Endodermal cell (in vitro differentiated cells): ENCODE measurements at regions not wholly inside any gene's neighbourhood (a gene's known extent, or its start where the extent isn't known, plus 50 kb on each side); places are given as distances from the start of the nearest gene placed in this dataset.

Experiments
- DNase-seq: peaks from one replicate; pipeline ENCODE4 v3.0.0-alpha.2; 2017
- H3K27ac ChIP-seq: 2 replicates; pipeline ENCODE4 v1.5.1; 2013; ENCODE audit warnings: mild to moderate bottlenecking, low read depth, low read length, moderate library complexity
- H3K27me3 ChIP-seq: 2 replicates; pipeline ENCODE4 v1.6.1; 2013; ENCODE audit warnings: mild to moderate bottlenecking, low read length, moderate library complexity; ENCODE audit not compliant: insufficient read depth, control insufficient read depth, poor library complexity, severe bottlenecking
- H3K36me3 ChIP-seq: 2 replicates; pipeline ENCODE4 v1.7.0; 2013; ENCODE audit warnings: mild to moderate bottlenecking, low read length, moderate library complexity; ENCODE audit not compliant: control insufficient read depth, insufficient read depth
- H3K4me1 ChIP-seq: one replicate; pipeline ENCODE4 v1.7.0; 2013; ENCODE audit warnings: low read length; ENCODE audit not compliant: control insufficient read depth, insufficient read depth
- H3K4me3 ChIP-seq: 2 replicates; pipeline ENCODE4 v1.5.1; 2013; ENCODE audit warnings: mild to moderate bottlenecking, low read length, moderate library complexity
- H3K9ac ChIP-seq: 2 replicates; pipeline ENCODE4 v1.6.1; 2013; ENCODE audit warnings: mild to moderate bottlenecking, low read length, moderate library complexity; ENCODE audit not compliant: poor library complexity, severe bottlenecking; ENCODE audit errors: extremely low read depth
- H3K9me3 ChIP-seq: 2 replicates; pipeline ENCODE4 v1.6.1; 2013; ENCODE audit warnings: mild to moderate bottlenecking, low read length, moderate library complexity; ENCODE audit not compliant: control insufficient read depth
- H3K27ac Mint-ChIP-seq: 2 replicates; pipeline ENCODE4 v1.8.0; 2020; ENCODE audit warnings: mixed read lengths
- H3K27me3 Mint-ChIP-seq: 2 replicates; pipeline ENCODE4 v1.8.0; 2021; ENCODE audit warnings: mild to moderate bottlenecking, mixed read lengths; ENCODE audit not compliant: insufficient read depth
- H3K36me3 Mint-ChIP-seq: 2 replicates; pipeline ENCODE4 v1.8.0; 2020; ENCODE audit warnings: low read depth, mixed read lengths
- H3K4me1 Mint-ChIP-seq: 2 replicates; pipeline ENCODE4 v1.8.0; 2020; ENCODE audit warnings: mixed read lengths
- H3K4me3 Mint-ChIP-seq: 2 replicates; pipeline ENCODE4 v1.8.0; 2020; ENCODE audit warnings: mild to moderate bottlenecking, moderate library complexity, mixed read lengths
- H3K9me3 Mint-ChIP-seq: 2 replicates; pipeline ENCODE4 v1.8.0; 2020; ENCODE audit warnings: mild to moderate bottlenecking, mixed read lengths
- WGBS, 2 experiments: methylation state at CpG; one replicate each; pipeline versions ENCODE4 v1.1.5 to v1.1.7; 2013; ENCODE audit warnings: missing lambda C conversion rate in 2 of 2, mixed read lengths in 1 of 2; ENCODE audit not compliant: insufficient coverage in 1 of 2, insufficient read length in 1 of 2; 5-methylcytosine and 5-hydroxymethylcytosine counted together
- TF ChIP-seq, protein P1 (sequence below): fragments of 200-600 bp; sonication (generic); conservative IDR thresholded peaks from 2 replicates; pipeline ENCODE4 v1.5.0; 2021; ENCODE audit warnings: antibody characterized with exemption, mild to moderate bottlenecking

DNA sequence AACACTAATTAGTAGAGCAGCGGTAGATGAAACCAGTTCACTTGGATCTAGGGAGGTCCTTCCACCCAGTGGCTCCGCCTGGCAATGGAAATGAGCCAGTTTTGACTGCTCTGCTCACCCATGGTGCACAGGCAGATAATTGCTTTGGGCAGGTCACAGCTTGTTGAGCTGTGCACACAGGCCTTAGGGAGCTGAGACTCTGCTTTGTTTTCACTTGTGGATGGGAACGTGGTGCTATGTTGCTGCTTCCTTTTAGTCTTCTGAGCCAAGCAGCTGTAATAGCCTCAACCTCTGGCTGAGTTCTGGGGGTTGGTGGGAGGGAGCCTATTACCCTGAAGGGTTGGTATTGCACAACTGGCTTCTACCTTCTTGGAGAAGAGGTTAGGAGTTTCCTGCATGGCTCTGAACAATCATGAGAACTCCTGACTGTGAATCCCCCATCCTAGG lies 262.3 kb upstream of the MTNR1B start:
- 82 to 90% methylated on average over 2 to 3 of the region's 3 CpGs for WGBS, 2 experiments
- H3K27me3 ChIP-seq, result no peaks in the 10 kb centered on the region
- TF ChIP-seq, protein P1, sequence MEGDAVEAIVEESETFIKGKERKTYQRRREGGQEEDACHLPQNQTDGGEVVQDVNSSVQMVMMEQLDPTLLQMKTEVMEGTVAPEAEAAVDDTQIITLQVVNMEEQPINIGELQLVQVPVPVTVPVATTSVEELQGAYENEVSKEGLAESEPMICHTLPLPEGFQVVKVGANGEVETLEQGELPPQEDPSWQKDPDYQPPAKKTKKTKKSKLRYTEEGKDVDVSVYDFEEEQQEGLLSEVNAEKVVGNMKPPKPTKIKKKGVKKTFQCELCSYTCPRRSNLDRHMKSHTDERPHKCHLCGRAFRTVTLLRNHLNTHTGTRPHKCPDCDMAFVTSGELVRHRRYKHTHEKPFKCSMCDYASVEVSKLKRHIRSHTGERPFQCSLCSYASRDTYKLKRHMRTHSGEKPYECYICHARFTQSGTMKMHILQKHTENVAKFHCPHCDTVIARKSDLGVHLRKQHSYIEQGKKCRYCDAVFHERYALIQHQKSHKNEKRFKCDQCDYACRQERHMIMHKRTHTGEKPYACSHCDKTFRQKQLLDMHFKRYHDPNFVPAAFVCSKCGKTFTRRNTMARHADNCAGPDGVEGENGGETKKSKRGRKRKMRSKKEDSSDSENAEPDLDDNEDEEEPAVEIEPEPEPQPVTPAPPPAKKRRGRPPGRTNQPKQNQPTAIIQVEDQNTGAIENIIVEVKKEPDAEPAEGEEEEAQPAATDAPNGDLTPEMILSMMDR, result no peak

DNA sequence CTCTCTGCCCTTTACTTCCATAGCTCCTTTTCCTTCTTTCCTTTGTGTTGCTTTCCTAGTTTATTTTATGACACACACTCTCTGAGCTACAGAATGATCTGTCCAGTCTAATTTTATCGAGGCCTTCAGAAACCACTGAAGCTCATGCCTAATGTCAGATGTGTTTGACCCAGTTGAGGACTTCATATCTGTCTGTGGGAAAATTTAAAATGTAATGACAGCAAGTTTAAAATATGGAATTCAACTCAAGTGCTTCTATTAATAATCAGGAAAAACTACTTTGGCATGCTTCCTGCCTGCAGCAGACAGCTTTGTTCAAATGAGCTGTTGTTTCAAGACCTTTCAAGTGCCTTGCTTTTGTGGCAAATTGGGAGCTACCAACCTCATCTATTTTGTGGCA lies 261.8 kb upstream of the MTNR1B start:
- peaks cover 4% of the 10 kb centered on the region for H3K9me3 Mint-ChIP-seq
- H3K27me3 Mint-ChIP-seq, result no peaks in the 10 kb centered on the region
- WGBS, 2 experiments, result 97% methylated on average over 1 of the region's 1 CpG; no CpG with 5 or more reads in 1 of the 2 experiments
- no peak overlapping the region for H3K9ac ChIP-seq
- TF ChIP-seq, protein P1, result no peak
- H3K36me3 Mint-ChIP-seq, result peaks cover 3% of the 10 kb centered on the region
- H3K9me3 ChIP-seq, result no peaks in the 10 kb centered on the region
- H3K4me1 Mint-ChIP-seq, result peaks cover 6% of the 10 kb centered on the region
- no peaks in the 10 kb centered on the region for H3K36me3 ChIP-seq
- no peaks in the 10 kb centered on the region for H3K4me1 ChIP-seq
- no peak overlapping the region for H3K4me3 ChIP-seq
- H3K27ac ChIP-seq, result no peak overlapping the region
- DNase-seq, result no peak
- H3K4me3 Mint-ChIP-seq, result no peak overlapping the region
- H3K27me3 ChIP-seq, result no peaks in the 10 kb centered on the region
- no peak overlapping the region for H3K27ac Mint-ChIP-seq

More for the DNA sequence above, 262.3 kb upstream of the MTNR1B start:
- no peaks in the 10 kb centered on the region for H3K36me3 ChIP-seq
- no peaks in the 10 kb centered on the region for H3K4me1 ChIP-seq
- no peak overlapping the region for H3K27ac ChIP-seq
- no peak overlapping the region for H3K4me3 ChIP-seq
- Mint-ChIP-seq H3K9me3 (peaks cover 4% of the 10 kb centered on the region), H3K27ac (peak overlapping the region; percentile 26), H3K36me3 (peaks cover 3% of the 10 kb centered on the region), H3K27me3 (no peaks in the 10 kb centered on the region), H3K4me3 (no peak overlapping the region), H3K4me1 (peaks cover 10% of the 10 kb centered on the region)
- no peak for DNase-seq
- H3K9me3 ChIP-seq, result no peaks in the 10 kb centered on the region
- no peak overlapping the region for H3K9ac ChIP-seq

DNA sequence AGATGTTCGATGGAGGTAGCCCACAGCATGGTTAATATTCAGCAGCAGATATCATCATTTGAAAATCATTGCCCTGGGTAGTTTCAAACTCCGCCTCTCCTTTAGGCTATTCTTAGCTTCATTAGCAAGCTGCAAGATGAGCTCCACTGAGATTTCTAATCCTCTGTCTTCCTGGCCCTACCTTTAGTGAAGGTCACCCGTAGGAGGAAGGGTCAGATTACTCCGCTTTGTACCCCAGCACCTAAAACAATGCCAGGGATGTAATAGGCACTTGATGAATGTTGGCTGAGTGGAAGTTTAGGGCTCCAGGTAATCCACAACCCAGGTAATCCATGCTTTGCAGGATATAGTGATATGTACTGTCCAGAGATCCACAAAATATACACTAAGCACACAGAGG lies 260.1 kb upstream of the MTNR1B start:
- no peak overlapping the region for H3K9ac ChIP-seq
- no peak overlapping the region for H3K27ac ChIP-seq
- peaks cover 6% of the 10 kb centered on the region for H3K4me1 Mint-ChIP-seq
- 88 to 100% methylated on average over 2 to 4 of the region's 4 CpGs for WGBS, 2 experiments
- H3K27ac Mint-ChIP-seq, result no peak overlapping the region
- H3K27me3 Mint-ChIP-seq, result no peaks in the 10 kb centered on the region
- H3K4me3 Mint-ChIP-seq, result no peak overlapping the region
- DNase-seq, result no peak
- no peaks in the 10 kb centered on the region for H3K4me1 ChIP-seq
- peaks cover 4% of the 10 kb centered on the region for H3K9me3 Mint-ChIP-seq
- peaks cover 3% of the 10 kb centered on the region for H3K36me3 Mint-ChIP-seq
- no peaks in the 10 kb centered on the region for H3K36me3 ChIP-seq
- no peaks in the 10 kb centered on the region for H3K9me3 ChIP-seq
- no peak overlapping the region for H3K4me3 ChIP-seq
- no peaks in the 10 kb centered on the region for H3K27me3 ChIP-seq
- TF ChIP-seq, protein P1, result no peak
